Fibroblast of villous mesenchyme (primary cell): ENCODE measurements at regions not wholly inside any gene's neighbourhood (a gene's known extent, or its start where the extent isn't known, plus 50 kb on each side); places are given as distances from the start of the nearest gene placed in this dataset.

Experiments used
- DNase-seq: peaks from one replicate; pipeline ENCODE4 v3.0.0-alpha.2; 2010; ENCODE audit warnings: low read depth
- H3K4me3 ChIP-seq: 2 replicates; pipeline ENCODE4 v1.5.1; 2011; ENCODE audit warnings: low read depth, mild to moderate bottlenecking, low read length
- TF ChIP-seq, protein P1 (sequence below): IDR thresholded peaks from 2 replicates; pipeline ENCODE4 v1.5.1; 2012; ENCODE audit warnings: low read depth, mild to moderate bottlenecking, low read length; ENCODE audit not compliant: insufficient read depth

DNA sequence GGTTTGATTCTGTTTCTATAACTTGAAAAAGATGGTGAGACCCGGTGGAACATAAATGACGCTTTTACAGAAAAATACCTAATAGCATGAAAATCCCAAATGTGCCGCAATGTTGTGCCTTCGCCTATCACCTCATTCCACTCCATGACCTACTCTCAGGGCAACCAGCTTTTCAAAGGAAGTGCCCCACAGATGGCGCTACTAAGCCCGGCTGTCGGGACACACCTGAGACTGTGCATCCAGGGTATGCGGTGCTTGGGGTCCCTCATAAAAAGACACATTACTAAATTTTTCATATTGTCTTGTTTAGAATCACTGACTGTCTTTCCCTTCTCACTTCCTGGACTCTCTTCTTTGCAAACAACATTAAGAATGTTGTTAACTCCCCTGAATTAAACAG lies 145.5 kb upstream of the RPS6KA2 start:
- H3K4me3 ChIP-seq, result no peak overlapping the region
- TF ChIP-seq, protein P1, sequence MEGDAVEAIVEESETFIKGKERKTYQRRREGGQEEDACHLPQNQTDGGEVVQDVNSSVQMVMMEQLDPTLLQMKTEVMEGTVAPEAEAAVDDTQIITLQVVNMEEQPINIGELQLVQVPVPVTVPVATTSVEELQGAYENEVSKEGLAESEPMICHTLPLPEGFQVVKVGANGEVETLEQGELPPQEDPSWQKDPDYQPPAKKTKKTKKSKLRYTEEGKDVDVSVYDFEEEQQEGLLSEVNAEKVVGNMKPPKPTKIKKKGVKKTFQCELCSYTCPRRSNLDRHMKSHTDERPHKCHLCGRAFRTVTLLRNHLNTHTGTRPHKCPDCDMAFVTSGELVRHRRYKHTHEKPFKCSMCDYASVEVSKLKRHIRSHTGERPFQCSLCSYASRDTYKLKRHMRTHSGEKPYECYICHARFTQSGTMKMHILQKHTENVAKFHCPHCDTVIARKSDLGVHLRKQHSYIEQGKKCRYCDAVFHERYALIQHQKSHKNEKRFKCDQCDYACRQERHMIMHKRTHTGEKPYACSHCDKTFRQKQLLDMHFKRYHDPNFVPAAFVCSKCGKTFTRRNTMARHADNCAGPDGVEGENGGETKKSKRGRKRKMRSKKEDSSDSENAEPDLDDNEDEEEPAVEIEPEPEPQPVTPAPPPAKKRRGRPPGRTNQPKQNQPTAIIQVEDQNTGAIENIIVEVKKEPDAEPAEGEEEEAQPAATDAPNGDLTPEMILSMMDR, result no peak
- no peak for DNase-seq

DNA sequence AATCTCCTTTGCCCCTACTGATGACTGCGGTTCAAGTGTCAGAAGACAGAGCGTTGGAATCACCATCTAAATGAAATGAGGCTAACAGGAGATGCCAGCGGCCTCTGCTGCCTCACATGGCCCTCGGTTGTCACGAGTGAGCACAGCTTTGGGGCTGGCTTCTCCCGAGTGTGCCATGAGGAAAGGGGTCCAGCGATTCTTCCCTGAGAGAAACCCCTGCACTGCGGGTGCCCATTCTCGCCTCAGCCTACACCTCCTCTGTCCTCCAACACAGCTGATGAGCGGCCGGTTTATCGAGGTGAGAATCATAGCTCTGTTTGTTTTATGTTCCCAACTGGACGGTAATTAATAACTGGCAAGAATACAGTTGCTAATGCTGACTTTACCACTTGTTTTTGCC lies 144.7 kb upstream of the RPS6KA2 start:
- TF ChIP-seq, protein P1, result no peak
- DNase-seq, result no peak
- H3K4me3 ChIP-seq, result no peak overlapping the region

DNA sequence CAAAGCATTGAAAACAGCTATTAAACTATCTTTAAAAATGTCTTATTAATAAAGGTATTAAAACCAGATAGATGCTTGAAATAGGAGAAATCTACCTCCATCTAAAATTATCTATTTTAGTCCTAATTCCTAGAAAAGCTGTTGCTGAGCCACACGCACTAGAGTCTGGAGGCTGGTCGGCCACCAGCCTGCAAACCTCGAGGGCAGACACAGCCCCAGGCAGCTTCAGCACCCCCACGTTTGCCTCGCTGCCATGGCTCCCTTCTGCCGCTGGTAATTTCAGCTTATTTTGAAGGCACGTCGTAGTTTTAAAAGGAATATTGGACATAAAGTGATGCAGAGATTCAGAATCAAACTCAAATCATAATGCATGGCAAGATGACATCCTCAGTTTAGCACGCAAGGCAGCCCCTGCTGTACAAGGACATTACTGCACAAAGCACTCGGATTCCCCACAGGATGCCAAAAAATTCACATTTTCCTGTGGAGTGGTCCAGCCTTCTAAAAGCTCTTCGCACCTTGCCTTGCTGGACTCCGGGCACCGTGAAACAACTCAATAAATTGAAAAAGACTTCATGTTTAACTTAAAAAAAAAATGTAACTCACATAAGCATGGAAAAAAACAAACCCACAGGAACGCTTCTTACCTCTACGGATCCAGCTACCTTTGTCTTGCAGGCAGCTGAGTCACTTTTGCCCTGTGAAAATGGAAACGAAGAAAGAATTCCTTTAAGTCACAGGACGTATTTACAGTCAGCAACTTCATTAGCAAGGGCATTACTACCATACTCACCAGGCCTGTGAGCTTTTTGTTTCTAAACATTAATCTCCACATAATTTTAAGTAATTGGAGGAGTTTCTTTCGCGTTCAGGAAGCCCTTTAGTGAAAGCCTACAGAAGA lies 143.4 kb upstream of the RPS6KA2 start:
- TF ChIP-seq, protein P1, result no peak
- H3K4me3 ChIP-seq, result no peak overlapping the region
- no peak for DNase-seq

DNA sequence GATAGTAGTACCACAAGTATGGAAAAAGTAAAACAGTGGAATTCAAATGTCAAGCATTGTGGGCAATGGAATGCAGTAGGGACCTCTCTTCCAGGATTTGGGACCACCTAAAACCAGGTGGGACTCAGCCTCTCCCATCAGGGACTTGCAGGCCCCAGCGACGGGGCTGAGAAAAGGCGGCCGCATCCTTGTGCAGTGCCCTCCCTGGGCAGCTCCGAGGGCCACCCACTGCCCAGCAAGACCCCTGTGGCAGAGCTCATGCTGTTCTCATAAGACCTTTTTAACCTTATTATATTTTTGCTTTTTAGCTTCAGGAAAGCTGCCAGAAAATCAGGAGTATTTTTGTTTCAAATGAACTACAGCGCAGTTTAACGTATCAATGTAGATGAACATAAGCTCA lies 142.6 kb upstream of the RPS6KA2 start:
- TF ChIP-seq, protein P1, result no peak
- H3K4me3 ChIP-seq, result no peak overlapping the region
- DNase-seq, result no peak

DNA sequence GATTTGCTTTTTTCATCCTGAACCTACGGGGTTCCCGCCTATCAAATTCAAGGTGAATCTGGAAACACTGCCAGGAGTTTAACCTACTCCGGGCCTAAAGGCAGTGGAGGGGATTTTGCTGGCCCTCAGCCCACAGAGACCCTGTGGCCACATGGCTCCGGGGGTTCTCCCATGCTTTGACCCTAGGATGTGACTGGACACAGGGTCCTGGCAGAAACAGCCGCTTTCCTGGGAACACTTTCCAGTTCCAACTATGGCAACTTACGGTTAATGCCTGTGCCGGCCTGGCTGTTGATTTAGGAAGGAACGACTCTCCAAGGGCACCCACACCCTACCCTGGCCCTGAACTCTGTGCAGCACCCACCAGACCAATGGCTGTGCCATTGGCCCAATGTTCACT lies 141.7 kb upstream of the RPS6KA2 start:
- TF ChIP-seq, protein P1, result no peak
- H3K4me3 ChIP-seq, result no peak overlapping the region
- no peak for DNase-seq

DNA sequence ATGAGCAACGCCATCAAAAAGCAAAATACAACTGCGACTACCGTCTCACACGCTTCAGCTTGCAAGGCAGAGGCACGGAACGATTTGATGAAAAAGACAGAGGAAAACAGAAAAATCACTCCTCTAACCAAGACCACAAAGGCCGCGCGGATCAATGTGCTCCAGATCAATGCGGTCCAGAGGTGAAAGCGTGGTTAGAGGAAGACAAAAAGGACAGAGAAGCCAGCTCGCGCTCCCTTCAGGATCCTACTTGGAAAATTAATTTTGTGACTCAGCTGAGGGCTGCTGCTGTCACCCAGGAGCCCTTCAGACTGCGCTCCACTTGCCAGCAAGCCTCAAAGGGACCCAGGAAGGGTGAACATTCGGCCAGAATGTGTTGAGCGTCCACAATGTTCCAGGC lies 140.2 kb upstream of the RPS6KA2 start:
- no peak overlapping the region for H3K4me3 ChIP-seq
- TF ChIP-seq, protein P1, result no peak
- no peak for DNase-seq
